ENCODE measurements at regions not wholly inside any gene's neighbourhood (a gene's known extent, or its start where the extent isn't known, plus 50 kb on each side); places are given as distances from the start of the nearest gene placed in this dataset.
"Not testable (repeated sequence)": the region's sequence is repeated elsewhere in the genome, so short reads cannot be mapped to it uniquely, and the experiment has no call there.

GRCh38 chr2:239552213-239552926 is 151.6 kb upstream of the HDAC4 start:
- DNase-seq: no peak

GRCh38 chr2:239551206-239551605 is 150.4 kb upstream of the HDAC4 start:
- DNase-seq: no peak

GRCh38 chr2:239550357-239550756 is 149.5 kb upstream of the HDAC4 start:
- no peak for DNase-seq

GRCh38 chr2:239549711-239550255 is 149.0 kb upstream of the HDAC4 start:
- no peak for DNase-seq

GRCh38 chr2:239548965-239549595 is 148.3 kb upstream of the HDAC4 start:
- DNase-seq: no peak

GRCh38 chr2:239548451-239548871 is 147.6 kb upstream of the HDAC4 start:
- DNase-seq: no peak

- not testable (repeated sequence) for DNase-seq
Observed at GRCh38 chr2:239547140-239547539, 146.3 kb upstream of the HDAC4 start.

GRCh38 chr2:239546541-239546940 is 145.7 kb upstream of the HDAC4 start:
- no peak for DNase-seq

GRCh38 chr2:239545741-239546392 is 145.0 kb upstream of the HDAC4 start:
- no peak for DNase-seq

- no peak for DNase-seq
Observed at GRCh38 chr2:239544918-239545465, 144.2 kb upstream of the HDAC4 start.

GRCh38 chr2:239544143-239544917 is 143.5 kb upstream of the HDAC4 start:
- DNase-seq: no peak

- DNase-seq: no peak
Observed at GRCh38 chr2:239543702-239544101, 142.9 kb upstream of the HDAC4 start.

- DNase-seq: no peak
Observed at GRCh38 chr2:239540174-239540573, 139.4 kb upstream of the HDAC4 start.

- no peak for DNase-seq
Observed at GRCh38 chr2:239539776-239540100, 138.9 kb upstream of the HDAC4 start.

GRCh38 chr2:239539083-239539775 is 138.4 kb upstream of the HDAC4 start:
- DNase-seq: no peak

- no peak for DNase-seq
Observed at GRCh38 chr2:239538357-239539052, 137.7 kb upstream of the HDAC4 start.

GRCh38 chr2:239537633-239538356 is 137.0 kb upstream of the HDAC4 start:
- DNase-seq: no peak

GRCh38 chr2:239536186-239536585 is 135.4 kb upstream of the HDAC4 start:
- no peak for DNase-seq

- no peak for DNase-seq
Observed at GRCh38 chr2:239535413-239536144, 134.8 kb upstream of the HDAC4 start.
